Esophagus muscularis mucosa (tissue), 4 donors: ENCODE measurements at regions not wholly inside any gene's neighbourhood (a gene's known extent, or its start where the extent isn't known, plus 50 kb on each side); places are given as distances from the start of the nearest gene placed in this dataset.

ENCODE experiments used
- DNase-seq: peaks from one replicate; pipeline ENCODE4 v3.0.0-alpha.2; 2017; ENCODE audit errors: extremely low spot score
- H3K27ac ChIP-seq, 4 donors: fragments of 200-600 bp; sonication (generic); replicated peaks in 1 of 4; 1 replicate in 3 of 4; 2 replicates in 1 of 4; pipeline ENCODE4 v1.5.1; 2016 to 2019; ENCODE audit warnings: mild to moderate bottlenecking in 1 of 4
- H3K27me3 ChIP-seq, 4 donors: fragments of 200-600 bp; sonication (generic); one replicate each; pipeline versions ENCODE4 v1.5.1 to v1.6.0; 2016 to 2019
- H3K36me3 ChIP-seq, 4 donors: fragments of 200-600 bp; sonication (generic); one replicate each; pipeline ENCODE4 v1.5.1; 2016 to 2019
- H3K4me1 ChIP-seq, 4 donors: fragments of 200-600 bp; sonication (generic); one replicate each; pipeline ENCODE4 v1.5.1; 2016 to 2019
- H3K4me3 ChIP-seq, 4 donors: fragments of 200-600 bp; sonication (generic); 1 replicate in 2 of 4; 2 replicates in 2 of 4; pipeline ENCODE4 v1.5.1; 2016 to 2019; ENCODE audit warnings: mild to moderate bottlenecking in 4 of 4, moderate library complexity in 1 of 4
- H3K9me3 ChIP-seq, 4 donors: fragments of 200-600 bp; sonication (generic); 1 replicate in 3 of 4; 2 replicates in 1 of 4; pipeline ENCODE4 v1.5.1; 2016 to 2019
- EP300 ChIP-seq: sonication (generic); formaldehyde crosslinking; IDR thresholded peaks from one replicate; pipeline ENCODE4 v1.6.1; 2017; ENCODE audit warnings: antibody characterized with exemption
- POLR2A ChIP-seq: fragments of 450-650 bp; IDR thresholded peaks from one replicate; pipeline ENCODE4 v1.6.1; 2017; ENCODE audit warnings: antibody characterized with exemption, moderate library complexity, mild to moderate bottlenecking, low read depth
- POLR2AphosphoS5 ChIP-seq, 2 donors: sonication (generic); formaldehyde crosslinking; IDR thresholded peaks; one replicate each; pipeline ENCODE4 v1.6.1; 2017; ENCODE audit warnings: antibody characterized with exemption in 2 of 2
- WGBS: methylation state at CpG from one replicate; pipeline ENCODE4 v1.1.5; 2018; 5-methylcytosine and 5-hydroxymethylcytosine counted together
- intact Hi-C: fragments of 100-400 bp; cut with DNase I; formaldehyde crosslinking; loops from one replicate; pipeline ENCODE4 v1.15.1; 2023
- TF ChIP-seq, protein P1 (sequence below), 3 experiments: fragments of 200-600 bp in 2 of 3; fragments of 450-650 bp in 1 of 3; sonication (generic) in 2 of 3; IDR thresholded peaks; one replicate each; pipeline ENCODE4 v1.5.1; 2017 to 2019; ENCODE audit warnings: antibody characterized with exemption in 3 of 3, mild to moderate bottlenecking in 2 of 3, moderate library complexity in 1 of 3

DNA sequence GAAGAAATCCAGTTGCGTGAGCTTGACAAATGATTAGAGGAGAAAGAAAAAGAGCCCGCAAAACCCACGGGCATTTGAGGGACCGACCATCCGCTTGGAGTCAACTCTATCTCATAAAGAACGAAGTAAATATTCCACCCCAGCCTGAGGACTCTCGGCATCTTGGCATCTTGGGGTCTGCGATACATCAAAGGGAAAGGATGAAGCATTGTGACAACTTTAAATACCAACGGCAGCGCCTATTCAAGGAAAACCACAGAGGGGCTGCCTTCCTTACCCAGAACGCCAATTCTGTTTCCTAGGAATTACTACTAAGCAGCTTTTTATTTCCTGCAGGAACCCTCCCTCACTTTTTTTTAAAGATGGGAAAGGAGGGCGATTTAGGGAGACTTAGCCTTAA is 152.2 kb downstream of the FOXL1 start:
- WGBS: 43% methylated on average over 12 of the region's 12 CpGs

DNA sequence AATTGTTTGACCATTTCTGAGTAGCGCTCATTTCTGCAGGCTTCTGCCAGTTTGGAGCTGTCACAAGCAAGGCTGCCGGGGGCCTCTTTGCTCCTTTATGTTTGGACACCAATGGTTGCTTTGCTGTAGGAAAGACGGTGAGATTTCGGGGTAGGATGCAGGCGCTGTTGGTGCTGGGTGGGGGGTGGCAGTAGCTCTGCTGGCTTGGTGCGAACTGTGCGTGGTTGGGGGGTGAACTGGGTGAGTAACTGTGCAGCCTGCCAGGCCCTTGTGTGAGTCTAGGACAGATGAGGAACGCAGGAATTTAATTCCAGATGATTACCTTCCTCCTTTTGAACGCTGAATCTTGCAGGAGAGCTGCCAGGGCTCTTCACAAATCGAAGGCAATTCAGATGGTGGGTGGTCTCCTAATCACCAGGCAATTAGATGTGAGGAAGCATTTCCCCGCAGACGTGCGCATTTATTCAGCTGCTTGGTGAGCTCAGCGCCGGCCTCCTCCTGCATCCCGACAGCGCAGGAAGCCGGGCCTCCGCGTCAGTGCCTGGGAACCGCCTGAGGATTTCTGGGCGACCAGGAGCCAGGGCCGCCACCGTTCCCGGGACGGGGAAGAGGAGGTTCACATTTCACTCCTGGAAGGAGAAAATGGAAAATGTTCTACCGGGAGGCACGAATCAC is 154.4 kb downstream of the FOXL1 start:
- H3K4me3 ChIP-seq: no peak overlapping the region
- 31% methylated on average over 17 of the region's 28 CpGs for WGBS
- peaks cover 0 to 3% (median 0%) of the 10 kb centered on the region in 4 donors for H3K4me1 ChIP-seq
- peaks cover 0 to 86% (median 14%) of the 10 kb centered on the region in 4 donors for H3K27me3 ChIP-seq
- H3K9me3 ChIP-seq: no peaks in the 10 kb centered on the region
- H3K36me3 ChIP-seq: no peaks in the 10 kb centered on the region
- intact Hi-C loops: no loop called here
- TF ChIP-seq, protein P1, sequence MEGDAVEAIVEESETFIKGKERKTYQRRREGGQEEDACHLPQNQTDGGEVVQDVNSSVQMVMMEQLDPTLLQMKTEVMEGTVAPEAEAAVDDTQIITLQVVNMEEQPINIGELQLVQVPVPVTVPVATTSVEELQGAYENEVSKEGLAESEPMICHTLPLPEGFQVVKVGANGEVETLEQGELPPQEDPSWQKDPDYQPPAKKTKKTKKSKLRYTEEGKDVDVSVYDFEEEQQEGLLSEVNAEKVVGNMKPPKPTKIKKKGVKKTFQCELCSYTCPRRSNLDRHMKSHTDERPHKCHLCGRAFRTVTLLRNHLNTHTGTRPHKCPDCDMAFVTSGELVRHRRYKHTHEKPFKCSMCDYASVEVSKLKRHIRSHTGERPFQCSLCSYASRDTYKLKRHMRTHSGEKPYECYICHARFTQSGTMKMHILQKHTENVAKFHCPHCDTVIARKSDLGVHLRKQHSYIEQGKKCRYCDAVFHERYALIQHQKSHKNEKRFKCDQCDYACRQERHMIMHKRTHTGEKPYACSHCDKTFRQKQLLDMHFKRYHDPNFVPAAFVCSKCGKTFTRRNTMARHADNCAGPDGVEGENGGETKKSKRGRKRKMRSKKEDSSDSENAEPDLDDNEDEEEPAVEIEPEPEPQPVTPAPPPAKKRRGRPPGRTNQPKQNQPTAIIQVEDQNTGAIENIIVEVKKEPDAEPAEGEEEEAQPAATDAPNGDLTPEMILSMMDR (IDR thresholded peaks at IDR 0.05): no peak
- no peak for TF ChIP-seq POLR2AphosphoS5 (IDR thresholded peaks at IDR 0.05)
- no peak for TF ChIP-seq POLR2A
- TF ChIP-seq EP300: no peak
- no peak overlapping the region for H3K27ac ChIP-seq
- no peak for DNase-seq

More for the DNA sequence above, 152.2 kb downstream of the FOXL1 start:
- Histone ChIP-seq H3K36me3 (no peaks in the 10 kb centered on the region), H3K27me3 (peaks cover 0 to 82% (median 14%) of the 10 kb centered on the region in 4 donors), H3K9me3 (no peaks in the 10 kb centered on the region), H3K4me3 (no peak overlapping the region), H3K4me1 (peaks cover 0 to 3% (median 0%) of the 10 kb centered on the region in 4 donors), H3K27ac (no peak overlapping the region)
- TF ChIP-seq, protein P1 (IDR thresholded peaks at IDR 0.05): no peak
- no peak for TF ChIP-seq POLR2A
- no peak for TF ChIP-seq POLR2AphosphoS5 (IDR thresholded peaks at IDR 0.05)
- intact Hi-C loops: no loop called here
- DNase-seq: no peak

DNA sequence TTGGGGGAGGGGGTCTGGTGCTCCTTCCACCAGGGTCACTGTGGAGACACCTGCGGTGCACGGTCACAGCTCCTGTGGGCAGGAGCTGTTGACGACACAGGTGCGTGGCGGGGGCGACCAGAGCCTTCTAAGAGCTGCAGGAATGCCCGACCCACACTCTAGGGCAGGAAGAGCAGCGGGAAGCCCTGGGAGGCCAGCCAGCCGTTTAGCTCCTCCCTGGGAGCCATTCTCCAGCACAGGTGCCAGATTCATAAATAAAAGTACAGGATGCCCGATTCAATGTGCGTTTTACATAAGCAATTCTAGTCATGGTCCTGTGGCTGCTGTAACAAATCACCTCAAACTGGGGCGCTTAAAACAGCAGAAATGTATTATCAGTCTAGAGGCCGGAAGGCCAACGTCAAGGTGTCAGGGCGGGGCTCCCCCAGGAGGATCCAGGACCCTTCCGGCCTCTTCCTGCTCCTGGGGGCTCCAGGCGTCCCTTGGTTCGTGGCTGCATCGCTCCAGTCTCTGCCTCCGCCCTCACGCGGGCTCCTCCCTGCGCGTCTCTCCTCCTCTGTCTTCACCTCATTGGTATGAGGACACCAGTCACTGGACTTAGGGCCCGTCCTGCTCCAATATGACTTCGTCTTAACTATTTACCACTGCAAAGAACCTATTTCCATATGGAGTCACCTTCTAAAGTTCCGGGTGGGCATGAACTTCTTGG is 155.4 kb downstream of the FOXL1 start:
- H3K4me3 ChIP-seq: no peak overlapping the region
- peaks cover 0 to 83% (median 14%) of the 10 kb centered on the region in 4 donors for H3K27me3 ChIP-seq
- H3K36me3 ChIP-seq: no peaks in the 10 kb centered on the region
- H3K4me1 ChIP-seq: peaks cover 0 to 3% (median 0%) of the 10 kb centered on the region in 4 donors
- intact Hi-C loops: no loop called here
- H3K27ac ChIP-seq: no peak overlapping the region
- WGBS: 69% methylated on average over 26 of the region's 27 CpGs
- DNase-seq: no peak
- TF ChIP-seq POLR2A: no peak
- no peaks in the 10 kb centered on the region for H3K9me3 ChIP-seq

DNA sequence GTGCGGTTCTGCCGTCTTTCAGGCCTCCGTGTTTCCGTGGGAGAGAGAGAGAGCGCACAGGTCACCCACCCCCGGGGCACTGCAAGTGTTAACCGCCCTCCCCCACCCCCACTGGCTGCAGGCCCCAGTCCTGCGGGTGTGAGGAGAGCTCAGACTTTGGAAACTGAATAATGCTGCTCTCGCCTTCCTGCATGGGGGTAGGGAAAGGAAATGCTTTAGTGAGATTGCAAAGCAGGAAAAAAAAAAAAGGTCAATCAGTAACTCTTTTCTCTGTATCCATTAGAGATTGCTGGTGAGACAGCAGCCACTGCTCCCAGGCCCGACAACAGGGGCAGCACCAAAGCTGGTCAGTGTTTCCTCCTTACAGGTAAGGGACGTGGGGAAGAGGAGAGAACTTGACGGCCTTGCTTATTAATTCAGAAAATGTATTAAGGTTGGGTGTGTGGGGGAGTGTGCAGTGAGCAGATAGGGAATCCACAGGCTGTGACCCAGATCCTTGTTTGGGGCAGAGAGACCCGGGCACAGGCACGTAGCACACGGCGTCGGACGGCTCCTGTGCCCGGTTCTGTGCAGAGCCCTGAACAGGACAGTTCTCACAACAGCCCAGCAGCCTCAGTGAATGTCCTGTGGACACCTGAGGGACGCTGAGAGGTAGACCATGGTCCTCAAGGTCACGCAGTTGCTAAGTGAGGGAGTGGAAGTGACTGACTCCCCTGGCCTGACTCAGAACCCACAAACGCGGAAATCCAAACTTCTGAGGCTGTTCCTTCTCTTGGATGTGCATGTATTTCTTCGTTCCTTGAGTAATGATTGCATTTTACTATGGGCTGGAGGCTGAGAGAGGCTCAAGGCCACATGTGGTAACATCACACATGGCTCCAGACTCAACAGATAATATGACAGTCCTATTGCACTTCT is 156.5 kb downstream of the FOXL1 start:
- no peaks in the 10 kb centered on the region for H3K36me3 ChIP-seq
- H3K4me1 ChIP-seq: peaks cover 0 to 3% (median 0%) of the 10 kb centered on the region in 4 donors
- 66% methylated on average over 24 of the region's 24 CpGs for WGBS
- H3K27me3 ChIP-seq: peaks cover 0 to 77% (median 12%) of the 10 kb centered on the region in 4 donors
- DNase-seq: no peak
- H3K4me3 ChIP-seq: no peak overlapping the region
- intact Hi-C loops: no loop called here
- H3K27ac ChIP-seq: no peak overlapping the region
- TF ChIP-seq POLR2A (no peak), POLR2AphosphoS5 (IDR thresholded peaks at IDR 0.05) (no peak), EP300 (no peak)
- TF ChIP-seq, protein P1 (IDR thresholded peaks at IDR 0.05): no peak
- H3K9me3 ChIP-seq: no peaks in the 10 kb centered on the region

DNA sequence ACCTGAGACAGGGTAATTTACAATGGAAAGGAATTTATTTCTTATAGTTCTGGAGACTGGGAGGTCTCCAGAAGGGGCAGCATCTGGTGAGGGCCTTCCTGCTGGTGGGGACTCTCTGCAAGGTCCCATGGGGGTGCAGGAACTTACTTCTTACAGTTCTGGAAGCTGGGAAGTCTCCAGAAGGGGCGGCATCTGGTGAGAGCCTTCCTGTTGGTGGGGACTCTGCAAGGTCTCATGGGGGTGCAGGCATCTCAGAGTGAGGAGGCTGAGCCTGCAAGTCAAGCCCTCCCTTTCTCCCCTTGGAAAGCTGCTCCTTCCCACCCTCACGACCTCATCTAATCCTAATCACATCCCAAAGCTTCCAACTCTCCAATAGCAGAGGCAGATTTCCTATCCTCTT is 157.4 kb downstream of the FOXL1 start:
- no peak for DNase-seq
- TF ChIP-seq, protein P1 (IDR thresholded peaks at IDR 0.05): no peak
- TF ChIP-seq EP300 (no peak), POLR2A (no peak), POLR2AphosphoS5 (IDR thresholded peaks at IDR 0.05) (no peak)

More for the DNA sequence above, 157.4 kb downstream of the FOXL1 start:
- H3K27ac ChIP-seq: no peak overlapping the region
- peaks cover 0 to 77% (median 11%) of the 10 kb centered on the region in 4 donors for H3K27me3 ChIP-seq
- no peaks in the 10 kb centered on the region for H3K36me3 ChIP-seq
- H3K4me1 ChIP-seq: peaks cover 0 to 3% (median under 1%) of the 10 kb centered on the region in 4 donors
- no peaks in the 10 kb centered on the region for H3K9me3 ChIP-seq
- intact Hi-C loops: no loop called here
- H3K4me3 ChIP-seq: no peak overlapping the region
- WGBS: 53% methylated on average over 2 of the region's 2 CpGs
